Fibroblast of lung (primary cell): ENCODE measurements at regions not wholly inside any gene's neighbourhood (a gene's known extent, or its start where the extent isn't known, plus 50 kb on each side); places are given as distances from the start of the nearest gene placed in this dataset.
A peak's percentile ranks its signal among the peaks of the same experiment; 100 is the strongest.

Experiments used
- DNase-seq, 2 donors: peaks; one replicate each; pipeline versions ENCODE4 v3.0.0 to v3.0.0-alpha.2; 2010; ENCODE audit warnings: low read depth in 2 of 2
- H2AFZ ChIP-seq: 2 replicates; pipeline ENCODE4 v1.5.1; 2012; ENCODE audit warnings: low read length, control low read depth, inconsistent platforms
- H3K27ac ChIP-seq: 2 replicates; pipeline ENCODE4 v1.5.1; 2011; ENCODE audit warnings: low read length, control low read depth; ENCODE audit not compliant: insufficient read depth
- H3K27me3 ChIP-seq: 2 replicates; pipeline ENCODE4 v1.5.1; 2011; ENCODE audit warnings: mild to moderate bottlenecking, low read length; ENCODE audit not compliant: control insufficient read depth, insufficient read depth
- H3K36me3 ChIP-seq: 2 replicates; pipeline ENCODE4 v1.5.1; 2011; ENCODE audit warnings: low read length; ENCODE audit not compliant: control insufficient read depth, insufficient read depth
- H3K4me1 ChIP-seq: 2 replicates; pipeline ENCODE4 v1.5.1; 2011; ENCODE audit warnings: low read length; ENCODE audit not compliant: control insufficient read depth, insufficient read depth; ENCODE audit errors: extremely low read depth
- H3K4me2 ChIP-seq: 2 replicates; pipeline ENCODE4 v1.5.1; 2011; ENCODE audit warnings: low read length, control low read depth; ENCODE audit not compliant: insufficient read depth; ENCODE audit errors: extremely low read depth
- H3K4me3 ChIP-seq, 4 experiments: fragments of 200-600 bp in 1 of 4; sonication (generic) in 1 of 4; replicated peaks in 1 of 4; 2 replicates each; pipeline ENCODE4 v1.5.1; 2011 to 2016; ENCODE audit warnings: low read length in 4 of 4, low read depth in 3 of 4, mild to moderate bottlenecking in 3 of 4, control low read depth in 2 of 4, inconsistent platforms in 1 of 4, mixed read lengths in 1 of 4; ENCODE audit not compliant: insufficient read depth in 1 of 4; ENCODE audit errors: control extremely low read depth in 1 of 4
- H3K79me2 ChIP-seq: 2 replicates; pipeline ENCODE4 v1.5.1; 2012; ENCODE audit warnings: mild to moderate bottlenecking, low read length, inconsistent platforms; ENCODE audit not compliant: control insufficient read depth, insufficient read depth
- H3K9ac ChIP-seq: 2 replicates; pipeline ENCODE4 v1.5.1; 2011; ENCODE audit warnings: mild to moderate bottlenecking, low read length, control low read depth; ENCODE audit not compliant: insufficient read depth
- H3K9me3 ChIP-seq: 2 replicates; pipeline ENCODE4 v1.5.1; 2012; ENCODE audit warnings: low read depth, low read length; ENCODE audit not compliant: control insufficient read depth, insufficient read depth
- H4K20me1 ChIP-seq: 2 replicates; pipeline ENCODE4 v1.5.1; 2011; ENCODE audit warnings: low read length; ENCODE audit not compliant: control insufficient read depth, insufficient read depth; ENCODE audit errors: extremely low read depth
- CTCF ChIP-seq, 2 donors: IDR thresholded peaks in 1 of 2; conservative IDR thresholded peaks in 1 of 2; 1 replicate in 1 of 2; 2 replicates in 1 of 2; pipeline ENCODE4 v1.5.1; 2011 to 2012; ENCODE audit warnings: low read length in 2 of 2, control low read depth in 1 of 2, inconsistent platforms in 1 of 2, low read depth in 1 of 2, mild to moderate bottlenecking in 1 of 2
- EZH2 ChIP-seq: IDR thresholded peaks from 2 replicates; pipeline ENCODE4 v1.5.1; 2012; ENCODE audit warnings: low read length, control low read depth, mild to moderate bottlenecking; ENCODE audit errors: missing control alignments

DNA sequence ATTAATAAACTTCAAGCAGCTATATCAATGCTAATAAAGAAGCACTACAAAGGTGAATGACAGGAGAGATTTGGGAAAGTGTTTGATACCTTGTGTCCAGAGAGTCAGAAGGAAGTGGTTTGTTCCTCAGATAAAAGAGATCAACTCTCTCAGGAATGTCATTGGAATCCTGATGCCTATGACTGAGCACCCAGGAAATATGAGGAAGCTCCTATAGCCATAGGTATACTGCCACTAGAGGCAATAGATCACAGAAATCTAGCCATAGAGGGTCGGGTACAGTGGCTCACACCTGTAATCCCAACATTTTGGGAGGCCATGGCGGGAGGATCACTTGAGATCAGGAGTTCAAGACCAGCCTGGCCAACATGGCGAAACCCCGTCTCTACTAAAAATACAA is 612.6 kb downstream of the DACH1 start:
- no peaks in the 10 kb centered on the region for H3K27me3 ChIP-seq
- no peak overlapping the region for H3K4me3 ChIP-seq
- H3K9ac ChIP-seq: no peak overlapping the region
- TF ChIP-seq EZH2 (no peak), CTCF (conservative IDR thresholded peaks at IDR 0.05 in 1 of 2, IDR thresholded peaks at IDR 0.05 in 1 of 2; ENCODE audit: low read depth in 1 of 2, low read length in 2 of 2) (no peak)
- no peak overlapping the region for H3K4me2 ChIP-seq
- no peaks in the 10 kb centered on the region for H3K9me3 ChIP-seq
- no peaks in the 10 kb centered on the region for H3K36me3 ChIP-seq
- H2AFZ ChIP-seq: no peak overlapping the region
- DNase-seq: no peak
- no peaks in the 10 kb centered on the region for H3K79me2 ChIP-seq
- H3K4me1 ChIP-seq: no peaks in the 10 kb centered on the region
- no peaks in the 10 kb centered on the region for H4K20me1 ChIP-seq
- H3K27ac ChIP-seq: no peak overlapping the region

DNA sequence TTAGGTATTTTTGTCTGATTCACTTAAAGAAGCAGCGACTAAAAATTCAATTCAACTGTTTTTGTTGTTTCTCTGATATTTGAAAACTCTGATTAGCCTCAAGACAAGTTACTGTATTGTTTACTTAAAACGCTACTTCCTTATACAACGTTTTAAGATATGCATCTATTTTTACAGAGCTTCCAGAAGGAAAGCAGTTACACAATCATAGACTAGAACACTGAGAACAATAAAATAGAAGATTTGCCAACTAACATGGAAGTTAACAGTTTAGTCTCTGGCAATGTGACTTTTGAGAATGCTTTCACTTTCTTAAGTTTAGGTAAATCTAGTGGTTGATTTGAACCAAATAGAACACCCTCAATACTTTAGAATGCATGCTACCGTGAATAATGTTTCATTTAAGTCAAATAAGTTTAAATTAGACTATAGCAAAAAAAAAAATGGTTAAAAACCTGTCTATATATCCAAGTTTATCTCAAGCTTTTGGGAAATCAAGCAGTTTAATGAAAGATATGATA is 614.8 kb downstream of the DACH1 start:
- Histone ChIP-seq H3K9me3 (no peaks in the 10 kb centered on the region), H3K4me3 (no peak overlapping the region), H3K27me3 (no peaks in the 10 kb centered on the region), H2AFZ (peak overlapping the region; percentile 11), H3K4me1 (no peaks in the 10 kb centered on the region), H4K20me1 (no peaks in the 10 kb centered on the region), H3K9ac (no peak overlapping the region), H3K27ac (no peak overlapping the region), H3K36me3 (no peaks in the 10 kb centered on the region), H3K4me2 (no peak overlapping the region), H3K79me2 (no peaks in the 10 kb centered on the region)
- TF ChIP-seq CTCF (conservative IDR thresholded peaks at IDR 0.05 in 1 of 2, IDR thresholded peaks at IDR 0.05 in 1 of 2; ENCODE audit: low read depth in 1 of 2, low read length in 2 of 2) (no peak), EZH2 (no peak)
- peak in 1 of 2 donors; percentile 51 for DNase-seq

DNA sequence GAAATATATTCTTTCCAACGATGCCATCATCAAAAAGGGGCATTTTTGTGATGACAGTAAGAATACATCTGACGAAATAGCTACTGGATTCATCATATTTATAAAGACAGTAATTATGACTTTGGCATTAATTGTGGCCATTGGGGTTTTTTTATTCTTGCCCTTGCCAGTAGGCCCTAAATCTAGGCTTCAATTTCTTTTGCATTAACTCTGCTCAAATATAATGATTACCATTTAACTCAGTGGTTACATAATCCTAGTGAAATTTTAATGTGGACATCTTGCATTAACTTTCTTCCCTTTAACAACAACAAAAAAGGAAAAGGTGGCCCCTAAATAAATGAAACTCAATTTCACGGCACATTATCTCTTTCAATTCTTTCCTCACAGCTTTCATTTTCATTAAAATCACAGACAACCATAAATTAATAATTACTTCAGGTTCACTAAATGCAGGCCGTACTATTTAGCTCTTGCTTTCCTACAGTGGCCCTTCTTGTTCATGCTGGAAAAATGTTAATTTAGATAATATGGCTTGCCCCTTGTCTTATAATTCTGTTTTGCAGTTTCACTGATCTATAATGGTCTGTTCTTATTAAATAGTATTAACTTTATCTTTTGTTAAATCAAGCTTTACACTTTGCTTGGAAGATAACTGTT is 615.6 kb downstream of the DACH1 start:
- H3K4me2 ChIP-seq: no peak overlapping the region

More for the DNA sequence above, 615.6 kb downstream of the DACH1 start:
- no peaks in the 10 kb centered on the region for H4K20me1 ChIP-seq
- no peaks in the 10 kb centered on the region for H3K27me3 ChIP-seq
- H3K36me3 ChIP-seq: no peaks in the 10 kb centered on the region
- H3K9ac ChIP-seq: no peak overlapping the region
- TF ChIP-seq CTCF (conservative IDR thresholded peaks at IDR 0.05 in 1 of 2, IDR thresholded peaks at IDR 0.05 in 1 of 2; ENCODE audit: low read depth in 1 of 2, low read length in 2 of 2) (no peak), EZH2 (no peak)
- no peak overlapping the region for H3K4me3 ChIP-seq
- no peaks in the 10 kb centered on the region for H3K9me3 ChIP-seq
- no peak overlapping the region for H2AFZ ChIP-seq
- no peak overlapping the region for H3K27ac ChIP-seq
- no peak for DNase-seq
- no peaks in the 10 kb centered on the region for H3K4me1 ChIP-seq
- H3K79me2 ChIP-seq: no peaks in the 10 kb centered on the region
